Suprapubic skin (tissue), 4 donors: ENCODE measurements at regions not wholly inside any gene's neighbourhood (a gene's known extent, or its start where the extent isn't known, plus 50 kb on each side); places are given as distances from the start of the nearest gene placed in this dataset.

Experiments used
- DNase-seq, 2 donors: peaks; one replicate each; pipeline ENCODE4 v3.0.0-alpha.2; 2019; ENCODE audit warnings: low spot score in 2 of 2
- H3K27ac ChIP-seq: fragments of 200-600 bp; sonication (generic); one replicate; pipeline ENCODE4 v1.5.1; 2019
- H3K27me3 ChIP-seq: fragments of 200-600 bp; sonication (generic); one replicate; pipeline ENCODE4 v1.5.1; 2019
- H3K36me3 ChIP-seq: fragments of 200-600 bp; sonication (generic); one replicate; pipeline ENCODE4 v1.5.1; 2019
- H3K4me1 ChIP-seq: fragments of 200-600 bp; sonication (generic); one replicate; pipeline ENCODE4 v1.5.1; 2019
- H3K4me3 ChIP-seq: fragments of 200-600 bp; sonication (generic); one replicate; pipeline ENCODE4 v1.5.1; 2019; ENCODE audit warnings: mild to moderate bottlenecking
- H3K9me3 ChIP-seq: fragments of 200-600 bp; sonication (generic); one replicate; pipeline ENCODE4 v1.5.1; 2019
- EP300 ChIP-seq: sonication (generic); formaldehyde crosslinking; IDR thresholded peaks from one replicate; pipeline ENCODE4 v1.6.1; 2017; ENCODE audit warnings: antibody characterized with exemption
- POLR2A ChIP-seq, 2 donors: fragments of 450-650 bp; IDR thresholded peaks; one replicate each; pipeline ENCODE4 v1.6.1; 2017; ENCODE audit warnings: antibody characterized with exemption in 2 of 2, mild to moderate bottlenecking in 2 of 2, moderate library complexity in 2 of 2
- POLR2AphosphoS5 ChIP-seq, 3 donors: sonication (generic); formaldehyde crosslinking; IDR thresholded peaks; one replicate each; pipeline ENCODE4 v1.6.1; 2017; ENCODE audit warnings: antibody characterized with exemption in 3 of 3
- WGBS: methylation state at CpG from one replicate; pipeline ENCODE4 v1.1.5; 2018; 5-methylcytosine and 5-hydroxymethylcytosine counted together
- TF ChIP-seq, protein P1 (sequence below), 2 donors: fragments of 200-600 bp in 1 of 2; fragments of 450-650 bp in 1 of 2; sonication (generic) in 1 of 2; IDR thresholded peaks; one replicate each; pipeline ENCODE4 v1.5.1; 2016 to 2019; ENCODE audit warnings: antibody characterized with exemption in 2 of 2, mild to moderate bottlenecking in 1 of 2, moderate library complexity in 1 of 2

DNA sequence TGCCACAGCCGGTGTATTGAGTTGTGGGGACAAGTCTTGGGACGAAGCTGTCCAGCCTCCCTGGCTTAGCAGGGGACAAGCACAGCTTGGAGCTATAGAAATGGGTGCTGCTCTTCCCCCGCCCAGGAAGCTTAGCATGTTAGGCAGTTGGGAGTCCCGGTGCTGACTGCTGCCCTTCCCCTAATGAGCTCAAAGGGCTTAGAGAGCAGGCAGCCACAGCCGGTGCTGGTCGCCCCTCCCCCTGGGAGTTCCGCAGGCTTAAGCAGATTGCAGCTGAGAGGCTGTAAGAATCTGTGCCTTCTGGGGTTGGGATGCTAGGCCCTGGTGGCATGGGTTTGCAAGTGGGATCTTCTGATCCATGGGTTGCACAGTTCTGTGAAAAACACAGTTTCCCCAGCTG is 237.3 kb downstream of the DCDC2C start:
- no peak for DNase-seq
- H3K4me1 ChIP-seq, result no peaks in the 10 kb centered on the region
- TF ChIP-seq EP300, result no peak
- TF ChIP-seq, protein P1, sequence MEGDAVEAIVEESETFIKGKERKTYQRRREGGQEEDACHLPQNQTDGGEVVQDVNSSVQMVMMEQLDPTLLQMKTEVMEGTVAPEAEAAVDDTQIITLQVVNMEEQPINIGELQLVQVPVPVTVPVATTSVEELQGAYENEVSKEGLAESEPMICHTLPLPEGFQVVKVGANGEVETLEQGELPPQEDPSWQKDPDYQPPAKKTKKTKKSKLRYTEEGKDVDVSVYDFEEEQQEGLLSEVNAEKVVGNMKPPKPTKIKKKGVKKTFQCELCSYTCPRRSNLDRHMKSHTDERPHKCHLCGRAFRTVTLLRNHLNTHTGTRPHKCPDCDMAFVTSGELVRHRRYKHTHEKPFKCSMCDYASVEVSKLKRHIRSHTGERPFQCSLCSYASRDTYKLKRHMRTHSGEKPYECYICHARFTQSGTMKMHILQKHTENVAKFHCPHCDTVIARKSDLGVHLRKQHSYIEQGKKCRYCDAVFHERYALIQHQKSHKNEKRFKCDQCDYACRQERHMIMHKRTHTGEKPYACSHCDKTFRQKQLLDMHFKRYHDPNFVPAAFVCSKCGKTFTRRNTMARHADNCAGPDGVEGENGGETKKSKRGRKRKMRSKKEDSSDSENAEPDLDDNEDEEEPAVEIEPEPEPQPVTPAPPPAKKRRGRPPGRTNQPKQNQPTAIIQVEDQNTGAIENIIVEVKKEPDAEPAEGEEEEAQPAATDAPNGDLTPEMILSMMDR (IDR thresholded peaks at IDR 0.05), result no peak
- no peak for TF ChIP-seq POLR2AphosphoS5 (IDR thresholded peaks at IDR 0.05)
- no peak for TF ChIP-seq POLR2A (IDR thresholded peaks at IDR 0.05)
- no peak overlapping the region for H3K4me3 ChIP-seq
- no peaks in the 10 kb centered on the region for H3K36me3 ChIP-seq
- no peaks in the 10 kb centered on the region for H3K27me3 ChIP-seq
- 60% methylated on average over 6 of the region's 7 CpGs for WGBS
- H3K9me3 ChIP-seq, result no peaks in the 10 kb centered on the region
- H3K27ac ChIP-seq, result no peak overlapping the region

DNA sequence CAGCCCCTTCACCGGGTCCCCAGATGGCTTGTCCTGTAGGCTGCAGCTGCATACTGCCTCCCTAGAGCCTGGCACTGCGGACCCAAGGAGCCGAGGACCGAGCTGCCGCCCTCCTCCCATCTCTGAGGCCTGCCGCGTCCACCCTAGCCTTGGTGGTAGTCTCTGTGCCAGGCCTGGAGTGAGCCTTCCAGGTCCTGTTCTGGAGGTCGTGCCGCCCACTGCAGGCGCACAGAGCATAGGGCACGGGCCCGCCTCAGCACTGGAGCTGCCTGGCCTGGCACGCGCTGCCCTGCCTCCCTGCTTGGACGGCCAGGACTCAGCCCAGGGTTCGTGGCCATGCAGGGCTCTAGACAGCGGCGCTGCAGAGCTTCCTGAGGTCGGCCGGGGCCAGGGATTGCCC is 239.5 kb downstream of the DCDC2C start:
- no peaks in the 10 kb centered on the region for H3K4me1 ChIP-seq
- no peaks in the 10 kb centered on the region for H3K27me3 ChIP-seq
- H3K27ac ChIP-seq, result no peak overlapping the region
- TF ChIP-seq POLR2A (IDR thresholded peaks at IDR 0.05), result no peak
- no peak for TF ChIP-seq POLR2AphosphoS5 (IDR thresholded peaks at IDR 0.05)
- TF ChIP-seq, protein P1 (IDR thresholded peaks at IDR 0.05), result no peak
- TF ChIP-seq EP300, result no peak
- H3K4me3 ChIP-seq, result no peak overlapping the region
- DNase-seq, result no peak
- 96% methylated on average over 5 of the region's 20 CpGs for WGBS
- no peaks in the 10 kb centered on the region for H3K9me3 ChIP-seq
- H3K36me3 ChIP-seq, result no peaks in the 10 kb centered on the region

DNA sequence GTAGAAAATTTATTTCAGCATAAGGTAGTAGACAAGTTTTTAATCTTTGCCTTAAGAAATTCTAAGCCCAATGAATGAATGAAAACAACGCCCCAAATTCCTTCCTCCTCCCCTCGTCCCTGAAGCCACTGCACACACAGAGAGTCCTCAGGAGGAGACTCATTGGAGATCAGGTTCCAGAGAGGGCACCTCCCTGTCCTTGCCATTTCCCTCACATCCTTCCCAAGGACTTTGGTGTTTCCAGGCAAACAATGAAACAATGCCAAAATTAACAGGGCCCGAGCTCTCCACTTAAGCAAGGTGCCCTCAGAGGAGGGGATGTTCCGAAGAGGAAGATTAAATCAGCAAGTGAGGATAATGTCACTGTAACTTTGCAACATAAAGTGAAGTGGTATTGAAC is 240.7 kb downstream of the DCDC2C start:
- no peaks in the 10 kb centered on the region for H3K4me1 ChIP-seq
- H3K4me3 ChIP-seq, result no peak overlapping the region
- H3K9me3 ChIP-seq, result no peaks in the 10 kb centered on the region
- no peaks in the 10 kb centered on the region for H3K36me3 ChIP-seq
- TF ChIP-seq POLR2AphosphoS5 (IDR thresholded peaks at IDR 0.05) (no peak), POLR2A (IDR thresholded peaks at IDR 0.05) (no peak), EP300 (no peak)
- TF ChIP-seq, protein P1 (IDR thresholded peaks at IDR 0.05), result no peak
- H3K27me3 ChIP-seq, result no peaks in the 10 kb centered on the region
- 60% methylated on average over 4 of the region's 4 CpGs for WGBS
- no peak overlapping the region for H3K27ac ChIP-seq
- no peak for DNase-seq

DNA sequence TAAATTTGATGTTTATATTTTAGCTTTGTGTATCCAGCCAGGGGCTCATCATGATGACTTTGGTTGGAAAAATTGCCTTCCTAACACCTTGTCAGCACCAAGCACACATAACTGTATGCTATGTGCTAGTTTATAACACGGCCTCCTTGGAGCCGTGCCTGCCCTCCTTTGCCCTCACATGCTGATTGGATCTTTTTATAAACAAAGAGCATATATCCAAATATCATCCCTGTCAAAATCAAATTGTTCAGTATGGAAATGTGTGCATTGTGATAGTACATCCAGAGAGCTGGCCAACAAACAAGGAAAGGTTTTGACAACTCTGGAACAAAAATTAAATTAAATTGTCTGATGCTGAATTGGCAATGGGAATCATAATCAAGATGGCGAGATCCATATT is 241.5 kb downstream of the DCDC2C start:
- TF ChIP-seq EP300, result no peak
- TF ChIP-seq, protein P1 (IDR thresholded peaks at IDR 0.05), result no peak
- 79% methylated on average over 3 of the region's 3 CpGs for WGBS

DNA sequence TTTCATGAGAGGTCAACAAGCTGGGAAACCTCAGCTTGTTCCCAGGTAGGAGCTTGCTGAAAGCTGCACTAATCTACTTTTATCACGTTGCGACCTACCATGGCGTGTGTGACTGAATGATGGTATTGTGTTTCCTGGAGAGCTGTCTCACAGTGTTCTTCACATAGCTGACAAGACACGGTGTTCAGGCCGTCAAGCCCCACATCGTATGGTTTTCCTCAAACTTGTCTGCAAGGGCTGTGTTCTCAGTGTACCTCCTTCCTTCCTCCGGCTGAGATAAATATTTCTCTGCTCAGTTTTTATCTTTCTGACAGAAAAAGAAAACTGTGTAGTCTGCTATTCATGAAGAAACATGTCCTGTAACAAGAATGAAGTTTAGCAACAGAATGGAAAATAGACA is 244.8 kb downstream of the DCDC2C start:
- WGBS, result 18% methylated on average over 7 of the region's 7 CpGs
- Histone ChIP-seq H3K9me3 (no peaks in the 10 kb centered on the region), H3K27ac (no peak overlapping the region), H3K27me3 (no peaks in the 10 kb centered on the region), H3K4me3 (no peak overlapping the region), H3K36me3 (no peaks in the 10 kb centered on the region), H3K4me1 (no peaks in the 10 kb centered on the region)
- TF ChIP-seq POLR2AphosphoS5 (IDR thresholded peaks at IDR 0.05), result no peak
- no peak for TF ChIP-seq EP300
- TF ChIP-seq, protein P1 (IDR thresholded peaks at IDR 0.05), result no peak
- no peak for TF ChIP-seq POLR2A (IDR thresholded peaks at IDR 0.05)
- DNase-seq, result no peak

More for the DNA sequence above, 241.5 kb downstream of the DCDC2C start:
- no peak overlapping the region for H3K4me3 ChIP-seq
- H3K4me1 ChIP-seq, result no peaks in the 10 kb centered on the region
- H3K9me3 ChIP-seq, result no peaks in the 10 kb centered on the region
- H3K36me3 ChIP-seq, result no peaks in the 10 kb centered on the region
- no peak overlapping the region for H3K27ac ChIP-seq
- H3K27me3 ChIP-seq, result no peaks in the 10 kb centered on the region
- DNase-seq, result no peak
